ENCODE measurements at regions not wholly inside any gene's neighbourhood (a gene's known extent, or its start where the extent isn't known, plus 50 kb on each side); places are given as distances from the start of the nearest gene placed in this dataset.

DNA sequence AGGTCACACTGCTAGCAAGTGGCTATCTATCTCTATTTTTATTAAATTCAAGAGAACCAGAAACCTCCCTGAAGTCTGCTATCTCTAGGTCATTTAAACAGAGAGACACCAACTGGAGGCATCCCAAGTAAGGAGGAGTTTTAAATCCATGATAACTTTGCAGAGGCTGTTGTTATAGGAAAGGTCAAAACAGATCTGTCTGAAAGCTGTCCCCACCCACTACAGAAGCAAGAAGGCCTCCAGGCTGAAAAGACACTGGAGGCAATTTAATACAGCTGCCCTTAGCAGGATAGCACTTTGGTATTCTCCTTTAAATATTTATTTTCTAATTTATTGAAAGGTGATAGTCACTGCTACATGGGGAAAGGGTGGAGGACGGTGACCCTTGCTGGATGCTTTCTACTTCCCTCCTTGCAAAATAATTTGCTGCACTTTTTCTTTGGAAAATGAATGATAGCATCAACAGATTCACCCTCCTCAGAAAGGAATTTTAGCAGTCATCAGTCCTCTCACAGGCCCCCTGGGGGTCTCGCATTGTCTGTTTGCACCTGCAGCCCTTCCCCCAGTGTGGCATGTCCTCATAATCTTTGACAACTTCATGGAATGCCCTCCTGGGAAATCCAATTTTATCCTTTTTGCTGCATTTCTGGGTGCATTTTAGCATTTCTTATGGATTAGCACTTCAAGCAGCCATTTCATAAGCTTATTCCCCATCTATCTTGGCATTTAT lies 429.5 kb upstream of the TNP1 start:
- no peak for DNase-seq

DNA sequence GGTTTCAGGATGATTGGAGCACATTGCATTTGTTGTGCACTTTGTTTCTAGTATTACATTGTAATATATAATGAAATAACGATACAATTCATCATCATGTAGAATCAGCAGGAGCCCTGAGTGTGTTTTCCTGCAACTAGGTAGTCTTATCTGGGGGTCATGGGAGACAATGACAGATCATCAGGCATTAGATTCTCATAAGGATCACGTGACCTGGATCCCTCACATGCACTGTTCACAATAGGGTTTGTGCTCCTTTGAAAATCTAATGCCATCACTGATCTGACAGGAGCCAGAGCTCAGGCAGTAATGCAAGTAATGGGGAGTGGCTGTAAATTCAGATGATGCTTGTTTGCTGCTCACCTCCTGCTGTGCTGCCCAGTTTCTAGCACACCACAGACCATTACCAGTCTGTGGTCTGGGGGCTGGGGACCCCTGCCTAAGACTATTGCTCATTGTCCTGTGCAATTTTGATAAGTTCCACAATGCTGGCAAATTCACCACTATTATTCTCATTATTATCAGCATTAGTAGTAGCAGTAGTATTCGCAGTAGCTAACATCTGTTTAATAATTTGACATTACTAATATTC lies 428.7 kb upstream of the TNP1 start:
- no peak for DNase-seq

- DNase-seq: no peak
These were observed 427.0 kb upstream of the TNP1 start for GRCh38 chr2:217286833-217287232.

DNA sequence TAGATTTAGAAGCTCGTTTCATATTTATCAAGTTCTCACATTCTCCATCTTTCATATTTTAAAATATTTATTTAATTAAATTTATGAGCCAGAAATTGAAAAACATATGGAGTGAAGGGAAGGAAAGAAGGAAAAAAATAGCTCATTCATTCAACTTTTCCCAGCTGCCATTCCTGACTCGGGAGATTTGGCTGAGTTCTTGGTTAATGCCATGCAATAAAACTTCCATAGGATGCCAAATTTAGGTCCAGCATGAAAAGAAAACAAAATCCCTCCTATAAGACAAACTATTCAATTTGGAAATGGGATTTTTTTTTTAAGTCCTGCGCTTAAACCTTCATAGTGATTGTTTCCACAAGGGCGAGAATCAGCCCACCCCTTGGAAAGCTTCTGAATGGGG lies 426.1 kb upstream of the TNP1 start:
- no peak for DNase-seq

DNA sequence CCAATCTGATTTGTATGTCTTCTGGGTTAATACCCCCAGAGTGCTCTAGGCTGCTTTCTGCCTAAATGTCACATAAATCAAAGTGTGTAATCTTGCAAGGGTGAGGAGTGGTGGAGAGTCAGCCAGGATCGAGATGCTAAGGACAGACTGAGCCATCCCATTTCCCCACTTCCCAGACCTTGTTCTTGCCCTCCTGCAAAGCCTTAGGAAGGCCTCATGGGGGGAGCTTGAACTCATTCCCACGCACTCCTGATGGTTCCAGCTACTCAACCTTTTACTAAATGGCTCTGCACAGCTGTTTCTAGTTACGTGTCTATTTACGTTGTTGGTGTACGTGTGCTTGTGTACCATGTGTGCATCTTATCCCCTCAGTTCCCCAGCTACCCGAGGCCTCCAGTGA lies 423.6 kb upstream of the TNP1 start:
- no peak for DNase-seq

DNA sequence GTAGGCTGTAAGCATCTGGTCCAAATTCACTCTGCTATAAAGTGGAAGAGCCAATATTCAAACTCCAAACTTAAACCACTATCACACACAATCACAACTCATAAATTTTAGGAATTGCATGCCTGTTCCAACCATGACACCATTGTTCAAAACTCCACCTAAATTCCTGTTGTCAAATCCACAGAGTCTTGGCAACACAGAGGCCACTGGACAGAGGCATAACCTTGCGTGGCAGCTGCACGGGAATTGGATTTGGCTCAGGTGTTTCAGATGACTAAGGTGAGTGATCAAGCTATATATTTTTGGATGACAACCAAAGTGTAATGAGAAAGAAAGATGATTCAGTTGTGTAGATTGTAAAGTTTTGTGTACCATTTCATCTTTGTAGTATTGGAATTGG lies 422.7 kb upstream of the TNP1 start:
- DNase-seq: no peak

- no peak for DNase-seq
These were observed 419.7 kb upstream of the TNP1 start for GRCh38 chr2:217279556-217279955.

DNA sequence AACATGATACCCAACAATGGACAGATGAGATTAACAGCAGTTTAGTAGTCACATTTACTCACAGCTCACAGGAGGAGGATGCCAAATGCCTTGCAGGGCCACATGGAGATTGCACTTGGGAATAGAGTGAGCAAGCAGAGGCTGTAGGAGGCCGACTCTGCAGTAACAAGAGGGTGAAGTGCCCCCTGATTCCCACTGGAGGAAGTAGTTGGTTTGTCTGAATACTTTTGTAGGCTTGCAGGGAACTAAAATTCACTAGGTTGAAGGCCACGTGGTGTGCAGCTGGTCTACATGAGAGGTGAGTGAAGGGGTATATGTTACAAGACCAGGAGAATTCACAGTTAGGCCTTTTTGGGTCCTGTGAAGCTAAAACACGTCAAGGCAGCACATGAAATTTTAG lies 419.3 kb upstream of the TNP1 start:
- no peak for DNase-seq

- no peak for DNase-seq
These were observed 418.0 kb upstream of the TNP1 start for GRCh38 chr2:217277646-217278398.

DNA sequence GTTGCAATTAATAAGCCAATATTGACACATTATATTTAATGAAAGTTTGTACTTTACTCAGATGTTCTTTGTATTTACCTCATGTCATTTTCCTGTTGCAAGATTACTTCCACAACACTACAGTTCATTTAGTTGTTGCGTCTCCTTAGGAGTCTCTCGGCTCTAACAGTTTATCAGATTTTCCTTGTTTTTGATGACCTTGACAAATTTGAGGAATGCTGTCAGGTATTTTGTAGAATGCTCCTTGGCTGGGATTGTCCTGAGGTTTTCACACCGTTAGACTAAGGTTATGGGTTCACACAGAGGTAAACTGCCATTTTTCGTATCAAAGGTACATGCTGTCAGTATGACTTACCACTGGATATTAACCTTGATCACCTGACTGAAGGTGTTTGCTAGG lies 416.6 kb upstream of the TNP1 start:
- no peak for DNase-seq

- DNase-seq: no peak
These were observed 415.2 kb upstream of the TNP1 start for GRCh38 chr2:217275091-217275490.

DNA sequence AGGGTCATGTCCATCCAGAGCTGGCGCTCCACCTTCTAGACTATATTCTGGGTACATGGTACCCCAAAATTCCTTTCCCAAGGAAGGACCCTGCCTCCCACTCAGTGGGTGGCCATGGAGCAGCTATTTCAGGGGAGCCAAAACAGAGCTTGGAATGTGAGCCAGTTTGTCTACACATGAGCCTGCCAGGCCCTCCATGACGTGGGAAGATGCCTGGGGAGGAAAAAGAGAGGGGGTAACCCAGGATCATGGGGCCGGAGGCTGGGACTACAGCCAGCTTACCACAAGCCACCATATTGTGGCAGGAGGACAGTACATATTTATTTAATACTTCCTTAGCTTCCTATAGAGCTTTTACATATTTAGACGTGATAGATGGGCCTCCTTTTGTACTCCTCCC lies 414.7 kb upstream of the TNP1 start:
- no peak for DNase-seq

- no peak for DNase-seq
These were observed 414.0 kb upstream of the TNP1 start for GRCh38 chr2:217273851-217274250.

DNA sequence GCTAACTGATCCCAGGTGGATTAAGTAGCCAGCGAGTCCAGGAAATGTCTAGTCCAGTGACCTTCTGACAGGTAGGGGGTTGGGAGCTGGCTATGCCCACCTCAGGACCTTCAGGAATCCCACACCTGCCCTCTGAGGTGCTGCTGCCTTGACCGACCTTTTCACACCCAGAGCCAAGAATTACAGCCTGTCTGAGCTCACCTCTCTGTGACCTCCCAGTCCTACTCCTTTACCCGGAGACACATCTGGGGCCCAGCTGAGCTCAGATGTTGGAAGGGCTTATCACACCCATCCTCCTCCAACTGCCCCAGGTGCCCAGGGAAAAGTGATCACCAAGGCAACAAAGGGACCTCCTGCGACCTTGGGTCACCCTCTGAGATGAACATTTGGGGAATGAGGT lies 413.3 kb upstream of the TNP1 start:
- DNase-seq: no peak

DNA sequence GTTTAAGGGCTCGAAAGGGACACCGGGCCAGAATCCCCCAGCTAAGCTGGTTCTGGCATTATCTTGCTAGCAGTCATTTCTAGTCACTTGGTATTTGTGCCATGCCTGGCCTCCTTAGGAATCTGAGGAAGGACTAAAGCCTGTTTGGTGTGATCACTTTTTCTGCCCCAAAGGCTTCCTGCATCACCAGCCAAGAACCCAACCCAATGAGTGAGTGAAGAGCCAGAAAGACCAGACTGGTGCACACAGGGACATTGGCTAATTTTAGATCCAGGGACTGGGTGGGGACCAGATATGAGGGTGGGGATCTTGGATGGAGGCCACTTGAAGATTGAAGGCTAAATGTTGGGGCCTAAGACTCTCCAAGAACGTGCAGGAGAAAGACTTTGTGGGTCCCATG lies 411.9 kb upstream of the TNP1 start:
- DNase-seq: no peak

DNA sequence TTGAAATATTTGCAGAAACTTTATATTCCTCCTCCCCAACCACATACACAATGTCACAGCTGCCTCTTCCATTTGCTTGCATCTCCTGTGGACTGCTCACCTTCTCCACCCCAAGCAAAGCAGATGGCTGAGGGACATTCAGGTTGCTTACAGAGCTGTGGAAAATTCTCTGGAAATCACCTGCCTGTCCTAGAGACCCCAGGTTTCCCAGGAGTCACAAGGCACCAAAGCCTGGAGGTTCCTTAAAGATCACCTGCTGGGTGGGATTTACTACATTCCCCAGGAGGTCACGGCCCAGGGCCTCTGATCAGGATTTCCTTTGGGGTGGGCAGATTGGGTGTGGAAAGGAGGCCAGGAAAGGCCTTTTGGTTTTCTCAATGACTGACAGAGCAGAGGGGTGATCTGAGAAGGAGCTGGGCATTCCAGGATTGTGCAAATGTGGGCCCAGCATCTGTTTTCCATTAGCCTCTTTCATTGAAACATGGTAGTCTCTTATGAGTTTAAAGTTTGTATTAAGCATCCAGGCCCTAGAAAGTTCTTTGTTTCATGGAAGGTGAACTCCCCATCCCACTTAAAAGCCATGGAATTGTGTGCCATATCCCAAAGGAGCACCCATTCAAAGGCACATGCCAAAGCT lies 410.7 kb upstream of the TNP1 start:
- no peak for DNase-seq

- DNase-seq: no peak
These were observed 410.0 kb upstream of the TNP1 start for GRCh38 chr2:217269701-217270484.

GRCh38 chr2:217268978-217269377 lies 409.1 kb upstream of the TNP1 start:
- no peak for DNase-seq

DNA sequence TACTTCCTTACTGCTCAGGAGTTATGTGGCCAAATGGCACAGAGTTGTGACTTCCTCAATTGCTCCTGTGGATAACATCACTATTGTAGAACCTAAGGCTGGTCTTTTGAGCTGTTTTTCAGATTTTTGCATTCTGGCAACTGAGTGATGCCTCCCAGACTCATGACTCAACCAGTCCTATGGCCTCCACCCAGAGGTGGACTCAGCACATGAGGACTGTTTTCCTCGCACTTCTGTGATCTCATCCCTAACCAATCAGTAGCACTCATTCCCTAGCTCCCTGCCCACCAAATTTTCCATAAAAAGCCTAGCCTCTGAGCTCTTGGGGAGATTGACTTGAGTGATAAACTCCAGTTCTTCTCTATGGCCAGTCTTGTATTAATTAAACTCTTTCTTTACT lies 407.9 kb upstream of the TNP1 start:
- no peak for DNase-seq

GRCh38 chr2:217263756-217264155 lies 403.9 kb upstream of the TNP1 start:
- no peak for DNase-seq

DNA sequence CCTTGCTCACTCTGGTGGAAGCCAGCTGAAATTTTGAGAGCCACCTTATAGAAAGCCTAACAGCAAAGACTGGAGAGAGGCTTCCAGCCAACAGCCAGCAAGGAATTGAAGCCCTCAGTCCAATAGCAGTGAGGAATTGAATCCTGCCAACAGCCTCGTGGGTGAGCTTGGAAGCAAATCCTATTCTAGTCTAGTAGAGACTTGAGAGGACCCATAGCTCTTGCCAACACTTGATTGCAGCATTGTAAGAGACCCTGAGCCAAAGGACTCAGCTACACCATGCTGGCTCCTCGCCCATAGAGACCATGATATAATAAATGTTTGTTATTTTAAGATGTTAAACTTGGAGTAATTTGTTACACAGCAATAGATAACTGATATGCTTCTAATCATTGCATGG lies 403.0 kb upstream of the TNP1 start:
- no peak for DNase-seq

GRCh38 chr2:217261452-217261851 lies 401.6 kb upstream of the TNP1 start:
- no peak for DNase-seq
